ENCODE measurements at regions not wholly inside any gene's neighbourhood (a gene's known extent, or its start where the extent isn't known, plus 50 kb on each side); places are given as distances from the start of the nearest gene placed in this dataset.

- TF ChIP-seq CTCF (IDR thresholded peaks at IDR 0.05) (no peak), EP300 (IDR thresholded peaks at IDR 0.05) (no peak)
These were observed 97.8 kb downstream of the C9orf152 start for GRCh38 chr9:110110154-110110553.
